ENCODE measurements at regions not wholly inside any gene's neighbourhood (a gene's known extent, or its start where the extent isn't known, plus 50 kb on each side); places are given as distances from the start of the nearest gene placed in this dataset.

DNA sequence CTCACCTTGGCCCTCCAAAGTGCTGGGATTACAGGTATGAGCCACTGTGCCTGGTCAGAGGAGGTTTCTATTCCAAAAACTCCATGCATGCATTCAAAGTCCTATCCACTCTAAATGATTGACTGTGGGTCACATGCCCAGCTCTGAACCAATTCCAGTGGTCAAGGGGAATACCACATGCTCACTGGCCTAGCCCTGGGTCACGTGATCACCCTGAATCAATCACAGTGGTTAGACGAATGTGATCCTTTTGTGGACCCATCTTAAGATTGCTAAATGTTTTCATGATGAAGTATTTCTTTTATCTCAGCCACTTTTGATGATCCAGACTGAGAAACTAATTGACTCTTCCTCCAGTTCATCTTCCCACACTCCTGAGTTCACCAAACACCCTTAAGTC lies 475.8 kb downstream of the PREX1 start:
- ATAC-seq = no peak
- DNase-seq = no peak
- intact Hi-C loops (cut with DNase I) = no loop called here

DNA sequence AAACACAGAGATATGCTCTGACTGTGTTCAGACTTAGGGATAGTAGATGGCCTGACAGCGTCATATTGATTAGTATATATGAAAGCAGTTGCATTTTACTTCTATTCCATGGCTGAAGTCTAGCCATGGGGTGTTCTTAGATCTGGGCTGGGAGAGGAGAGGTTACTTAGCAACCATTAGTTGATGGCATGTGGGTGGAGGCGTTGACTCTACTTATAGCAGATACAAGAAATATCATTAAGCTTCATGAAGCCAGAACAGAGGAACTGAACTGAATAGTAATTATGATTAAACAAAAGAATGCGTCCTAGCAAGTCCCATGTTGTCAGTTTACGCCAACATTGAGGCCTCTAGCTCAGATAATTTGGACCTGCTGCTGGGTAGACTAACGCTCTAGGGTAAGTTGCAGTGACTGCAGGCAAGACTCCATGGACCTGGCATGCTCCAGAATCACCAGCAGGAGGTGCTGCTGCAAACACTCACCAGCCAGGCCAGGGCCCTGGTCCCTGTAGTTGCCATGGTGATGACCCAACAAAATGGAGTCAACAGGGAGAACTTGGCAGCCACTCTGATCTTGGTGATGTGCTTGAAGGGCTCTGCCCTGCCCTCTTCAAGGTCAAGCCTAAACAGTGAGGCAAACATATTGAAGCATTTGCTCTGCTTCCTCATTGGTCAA lies 477.3 kb downstream of the PREX1 start:
- intact Hi-C loops (cut with DNase I) = no loop called here
- DNase-seq (no peak), ATAC-seq (no peak)

DNA sequence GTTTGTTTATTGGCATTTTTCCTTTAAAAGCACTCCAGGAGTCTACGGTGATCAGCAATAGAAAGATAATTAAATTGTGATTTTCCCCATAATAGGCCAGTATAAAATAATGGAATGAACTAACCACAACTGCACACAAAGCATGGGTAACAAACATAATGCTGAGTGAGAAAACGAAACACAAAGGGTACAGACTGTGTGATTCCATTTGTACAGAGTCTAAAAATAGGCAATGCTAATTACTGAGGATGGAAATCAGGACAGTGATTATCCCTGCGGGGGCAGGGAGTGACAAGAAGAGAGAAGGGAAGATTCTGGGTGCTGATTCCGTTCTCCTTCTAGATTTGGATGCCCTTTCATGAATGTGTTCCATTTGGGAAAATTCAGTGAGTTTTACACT lies 478.1 kb downstream of the PREX1 start:
- DNase-seq (no peak), ATAC-seq (no peak)
- intact Hi-C loops (cut with DNase I) = no loop called here

GRCh38 chr20:48348022-48348421 lies 479.8 kb downstream of the PREX1 start:
- intact Hi-C loops (cut with DNase I) = no loop called here
- ATAC-seq (no peak), DNase-seq (no peak)

GRCh38 chr20:48342822-48343513 lies 484.8 kb downstream of the PREX1 start:
- no peak for DNase-seq
- ATAC-seq = no peak
- intact Hi-C loops (cut with DNase I) = no loop called here

DNA sequence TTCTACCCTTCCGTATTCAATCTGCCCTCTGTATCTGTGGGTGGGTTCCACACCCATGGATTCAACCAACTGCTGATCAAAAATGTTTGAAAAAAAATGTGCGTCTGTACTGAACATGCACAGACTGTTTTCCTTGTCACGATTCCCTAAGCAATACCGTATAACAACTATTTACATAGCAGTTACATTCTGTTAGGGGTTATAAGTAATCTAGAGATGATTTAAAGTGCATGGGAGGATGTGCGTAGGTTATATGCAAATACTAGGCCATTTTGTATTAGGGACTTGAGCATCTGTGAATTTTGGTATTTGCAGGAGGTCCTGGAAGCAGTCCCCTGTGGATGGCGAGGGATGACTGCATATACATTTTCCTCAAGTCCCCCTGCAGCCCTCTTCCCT lies 486.9 kb downstream of the PREX1 start:
- DNase-seq (no peak), ATAC-seq (no peak)
- intact Hi-C loops (cut with DNase I) = no loop called here

GRCh38 chr20:48339986-48340882 lies 487.6 kb downstream of the PREX1 start:
- intact Hi-C loops (cut with DNase I) = no loop called here
- DNase-seq = no peak
- ATAC-seq = no peak

- ATAC-seq (peak; percentile 50 to 87), DNase-seq (no peak)
- intact Hi-C loops (cut with DNase I) = no loop called here
Measured at GRCh38 chr20:48339190-48339985, 488.4 kb downstream of the PREX1 start.

DNA sequence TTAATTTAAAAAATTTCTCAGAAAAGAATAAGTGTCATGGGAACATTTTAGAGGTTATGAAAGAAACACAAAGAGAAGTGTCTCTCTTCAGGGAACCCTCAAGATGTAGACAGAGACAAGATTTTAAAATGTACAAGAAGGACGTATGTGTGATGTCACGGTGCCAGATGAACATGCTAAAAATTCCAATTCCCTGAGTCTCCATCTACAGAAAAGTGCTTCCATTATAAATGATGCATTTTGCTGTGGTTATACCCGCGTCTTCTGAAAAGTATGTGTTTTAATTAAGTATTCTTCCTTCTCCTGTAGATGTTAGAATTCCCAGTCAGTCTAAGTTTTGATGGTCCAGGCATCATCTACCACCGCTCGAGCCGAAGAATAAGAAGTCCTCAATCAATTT lies 489.1 kb downstream of the PREX1 start:
- intact Hi-C loops (cut with DNase I) = no loop called here
- DNase-seq = no peak
- ATAC-seq = peak in 1 of 2 donors; percentile 14

DNA sequence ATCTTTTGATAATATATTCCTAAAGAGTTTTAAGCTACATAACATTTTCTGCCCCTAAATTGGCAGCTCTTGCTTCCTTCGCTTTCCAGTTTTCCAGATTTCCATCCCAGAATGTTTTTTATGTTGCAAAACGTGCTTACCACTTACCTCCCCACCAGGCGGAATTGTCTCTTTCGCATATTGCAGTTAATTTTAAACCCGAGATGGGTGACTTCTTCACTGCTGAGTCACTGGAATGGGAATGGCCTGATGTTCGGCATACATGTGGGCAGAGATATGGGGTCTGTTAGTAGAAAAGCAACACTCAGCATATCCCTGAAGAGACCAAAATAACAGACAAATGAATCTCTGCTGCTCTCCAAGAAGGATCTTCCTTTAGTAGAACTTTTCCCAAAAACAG lies 491.2 kb downstream of the PREX1 start:
- DNase-seq = no peak
- ATAC-seq = no peak
- intact Hi-C loops (cut with DNase I) = no loop called here

DNA sequence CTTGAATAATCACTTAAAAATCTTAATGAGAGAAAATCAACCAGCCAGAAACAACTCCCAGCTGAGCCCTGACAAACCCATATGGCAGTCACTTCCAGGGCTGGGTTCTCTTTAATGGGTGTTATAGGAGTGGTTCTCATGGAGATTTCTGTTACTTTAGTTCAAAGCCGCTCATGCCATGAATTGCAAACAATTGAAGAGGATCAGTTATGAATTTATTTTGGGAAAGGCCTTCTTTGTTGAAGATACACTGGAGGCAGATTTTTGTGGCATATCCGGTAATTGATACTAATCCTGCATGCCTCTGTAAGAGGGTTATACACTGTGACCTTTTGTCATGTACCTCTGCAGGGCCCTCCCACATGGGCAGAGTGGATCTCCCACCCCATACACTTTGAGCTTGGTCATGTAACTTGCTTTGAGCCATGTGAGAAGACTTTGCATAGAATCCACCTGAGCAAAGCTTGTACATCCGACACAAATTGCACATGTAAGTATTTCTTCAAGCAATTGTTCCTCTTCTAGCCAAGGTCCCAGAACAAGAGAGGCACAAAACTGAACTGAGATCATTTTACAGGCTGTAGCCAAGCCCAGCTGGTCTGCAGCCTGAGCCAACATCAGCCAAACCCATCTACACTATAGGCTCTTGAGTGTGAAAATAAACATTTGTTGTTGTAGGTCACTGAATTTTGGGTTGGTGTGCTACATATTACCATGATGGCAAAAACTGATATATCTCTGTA lies 492.3 kb downstream of the PREX1 start:
- intact Hi-C loops (cut with DNase I) = no loop called here
- DNase-seq = no peak
- ATAC-seq = no peak

- intact Hi-C loops (cut with DNase I) = no loop called here
- ATAC-seq (no peak), DNase-seq (no peak)
Measured at GRCh38 chr20:48333707-48334106, 494.1 kb downstream of the PREX1 start.

GRCh38 chr20:48332555-48332954 lies 495.2 kb downstream of the PREX1 start:
- intact Hi-C loops (cut with DNase I) = no loop called here
- no peak for ATAC-seq
- DNase-seq = no peak

GRCh38 chr20:48331518-48332286 lies 496.1 kb downstream of the PREX1 start:
- intact Hi-C loops (cut with DNase I) = no loop called here
- no peak for ATAC-seq
- DNase-seq = no peak

DNA sequence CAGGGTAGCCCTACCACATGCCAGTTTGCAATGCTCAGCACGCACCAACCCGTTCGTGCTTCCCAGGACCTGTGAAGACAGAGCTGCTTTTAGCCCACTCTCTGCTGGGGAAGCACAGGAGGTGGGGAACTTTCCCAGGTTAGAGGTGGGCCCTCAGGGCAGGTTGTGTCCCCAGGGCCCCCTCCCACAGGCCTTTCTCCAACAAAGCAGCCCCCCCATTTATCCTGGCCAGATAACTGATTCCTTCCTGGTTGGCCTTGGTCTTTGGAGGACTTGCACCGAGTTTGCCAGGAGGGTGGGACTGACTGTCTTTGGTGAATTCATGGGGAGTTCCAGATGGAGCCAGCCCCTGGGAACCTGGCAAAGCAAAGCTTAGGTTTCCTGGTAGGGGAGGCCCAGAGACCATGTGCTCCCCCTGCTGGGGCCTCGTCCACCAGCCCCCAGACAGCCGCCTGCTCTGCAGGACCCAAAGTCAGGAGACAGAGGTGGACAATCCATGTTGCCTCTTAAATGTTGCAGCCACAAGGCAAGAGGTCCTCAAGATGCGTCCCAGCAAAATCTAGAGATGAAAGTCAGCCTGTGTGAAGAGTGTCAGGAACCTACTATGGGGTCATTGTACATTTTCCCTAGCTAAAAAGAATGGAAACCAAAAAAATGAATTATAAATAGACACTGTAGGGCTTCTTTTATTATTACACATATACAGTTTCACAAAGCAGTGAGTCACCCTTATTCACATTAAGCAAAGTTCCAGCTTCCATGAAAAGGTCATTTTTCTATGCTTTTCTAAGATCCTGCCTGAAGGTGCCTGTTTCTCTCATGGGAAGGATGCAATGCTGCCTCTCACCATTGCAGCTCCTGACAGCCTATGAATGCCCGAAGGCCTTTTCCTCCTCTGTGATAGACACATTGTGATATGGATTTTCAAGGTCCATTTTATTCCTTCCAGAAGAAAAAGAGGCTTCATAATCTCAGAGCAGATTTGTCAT lies 497.8 kb downstream of the PREX1 start:
- DNase-seq (no peak), ATAC-seq (no peak)
- intact Hi-C loops (cut with DNase I) = no loop called here

DNA sequence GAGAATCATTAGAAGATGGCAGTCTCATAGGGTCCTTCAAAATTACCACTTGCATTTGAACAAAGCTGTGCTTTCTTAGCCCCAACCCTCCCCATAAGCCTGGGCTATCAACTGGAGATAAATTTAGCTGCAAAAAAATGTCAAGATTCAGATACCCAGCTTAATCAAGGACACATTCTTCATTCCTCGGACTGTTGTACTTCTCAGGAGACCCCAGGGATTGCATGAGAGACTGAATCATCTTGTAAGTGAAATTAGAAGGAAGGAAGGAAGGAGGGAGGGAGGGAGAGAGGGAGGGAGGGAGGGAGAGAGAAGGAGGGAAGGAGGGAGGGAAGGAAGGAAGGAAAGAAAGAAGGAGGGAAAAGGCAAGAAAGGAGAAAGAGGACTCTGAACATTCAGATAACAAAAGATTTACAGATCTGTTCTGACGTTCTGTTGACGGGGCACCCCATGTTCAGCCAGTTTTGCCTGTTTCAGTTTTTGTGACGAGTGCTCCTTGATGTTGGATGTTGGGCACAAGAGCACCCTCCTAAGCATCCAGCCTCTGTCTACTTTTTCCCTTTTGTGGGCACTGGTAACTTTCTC lies 498.7 kb downstream of the PREX1 start:
- no peak for DNase-seq
- no peak for ATAC-seq
- intact Hi-C loops (cut with DNase I) = no loop called here

All from left cardiac atrium (tissue), 4 donors.